Stimulated activated memory B cell treated with anti-CD40 and anti-IgM and Interleukin-4, amounts not matched to agents 10 μg/mL and 1 μg/mL and 100 μg/mL, for 72 hours (primary cell): ENCODE measurements at regions not wholly inside any gene's neighbourhood (a gene's known extent, or its start where the extent isn't known, plus 50 kb on each side); places are given as distances from the start of the nearest gene placed in this dataset.
"Not testable (repeated sequence)": the region's sequence is repeated elsewhere in the genome, so short reads cannot be mapped to it uniquely, and the experiment has no call there.

Experiments used
- ATAC-seq: fragments of 150-1000 bp; cut with Tn5 transposase; 2 replicates; pipeline ENCODE4 v1.10.0; 2021
- H3K27ac Mint-ChIP-seq: one replicate; pipeline ENCODE4 v1.8.0; 2022; ENCODE audit warnings: mild to moderate bottlenecking, mixed read lengths
- H3K27me3 Mint-ChIP-seq: one replicate; pipeline ENCODE4 v1.8.0; 2022; ENCODE audit warnings: mixed read lengths
- H3K36me3 Mint-ChIP-seq: one replicate; pipeline ENCODE4 v1.8.0; 2022; ENCODE audit warnings: mixed read lengths
- H3K4me1 Mint-ChIP-seq: one replicate; pipeline ENCODE4 v1.8.0; 2022; ENCODE audit warnings: mixed read lengths
- H3K4me3 Mint-ChIP-seq: one replicate; pipeline ENCODE4 v1.8.0; 2022; ENCODE audit warnings: mild to moderate bottlenecking, moderate library complexity, mixed read lengths
- H3K9me3 Mint-ChIP-seq: one replicate; pipeline ENCODE4 v1.8.0; 2022; ENCODE audit warnings: mixed read lengths

DNA sequence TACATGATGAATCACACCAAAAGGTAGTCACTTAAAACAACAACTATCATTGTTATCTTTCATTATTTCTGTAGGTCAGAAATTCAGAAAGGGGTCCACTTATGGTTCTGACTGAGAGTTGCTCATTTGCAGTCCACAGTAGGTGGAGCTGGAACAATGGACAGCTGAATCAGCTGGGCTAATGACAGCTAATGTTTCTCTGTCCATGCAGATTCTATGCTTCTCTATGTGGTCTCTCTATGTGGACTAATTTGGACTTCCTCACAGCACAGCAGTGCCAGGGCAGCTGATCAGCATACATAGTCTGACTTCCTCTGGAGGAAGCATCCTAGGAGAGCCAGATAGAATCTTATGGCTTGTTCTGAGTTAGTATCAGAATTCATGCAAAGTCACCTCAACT, 131.7 kb upstream of the INTU start:
- Mint-ChIP-seq H3K4me3 (no peak overlapping the region), H3K27me3 (no peaks in the 10 kb centered on the region), H3K9me3 (peaks cover 2% of the 10 kb centered on the region), H3K4me1 (no peaks in the 10 kb centered on the region), H3K36me3 (no peaks in the 10 kb centered on the region), H3K27ac (no peak overlapping the region)
- no peak for ATAC-seq

DNA sequence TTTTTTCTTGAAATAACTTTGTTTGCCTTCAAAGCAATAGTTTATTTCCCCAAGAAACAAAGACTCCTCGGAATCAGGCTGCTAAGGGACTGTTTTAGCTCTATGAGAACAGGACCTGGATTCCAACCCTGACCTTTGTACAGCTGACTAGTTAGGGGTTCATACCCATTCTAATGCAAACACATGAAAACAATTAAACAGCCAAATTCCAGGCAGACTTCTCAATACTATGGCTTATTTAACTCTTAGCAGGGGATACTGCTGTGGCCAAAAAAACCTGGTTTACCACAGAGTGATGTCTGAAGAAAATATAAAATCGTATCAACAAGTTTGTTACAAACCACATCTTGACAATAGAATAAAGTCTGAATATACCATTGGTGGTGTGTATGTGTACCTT, 129.6 kb upstream of the INTU start:
- Mint-ChIP-seq H3K9me3 (peaks cover under 1% of the 10 kb centered on the region), H3K4me3 (no peak overlapping the region), H3K27me3 (no peaks in the 10 kb centered on the region), H3K4me1 (no peaks in the 10 kb centered on the region), H3K27ac (no peak overlapping the region), H3K36me3 (no peaks in the 10 kb centered on the region)
- no peak for ATAC-seq

GRCh38 chr4:127505203-127505602, 127.6 kb upstream of the INTU start:
- Mint-ChIP-seq H3K4me1 (no peaks in the 10 kb centered on the region), H3K4me3 (no peak overlapping the region), H3K27ac (no peak overlapping the region), H3K36me3 (no peaks in the 10 kb centered on the region), H3K27me3 (no peaks in the 10 kb centered on the region), H3K9me3 (no peaks in the 10 kb centered on the region)
- no peak for ATAC-seq

- Mint-ChIP-seq H3K4me3 (no peak overlapping the region), H3K27me3 (no peaks in the 10 kb centered on the region), H3K4me1 (no peaks in the 10 kb centered on the region), H3K27ac (no peak overlapping the region), H3K9me3 (no peaks in the 10 kb centered on the region), H3K36me3 (no peaks in the 10 kb centered on the region)
- no peak for ATAC-seq
These were observed 126.5 kb upstream of the INTU start for GRCh38 chr4:127506283-127506682.

GRCh38 chr4:127509155-127509554, 123.6 kb upstream of the INTU start:
- Mint-ChIP-seq H3K4me1 (no peaks in the 10 kb centered on the region), H3K27ac (no peak overlapping the region), H3K9me3 (no peaks in the 10 kb centered on the region), H3K36me3 (no peaks in the 10 kb centered on the region), H3K4me3 (no peak overlapping the region), H3K27me3 (no peaks in the 10 kb centered on the region)
- no peak for ATAC-seq

DNA sequence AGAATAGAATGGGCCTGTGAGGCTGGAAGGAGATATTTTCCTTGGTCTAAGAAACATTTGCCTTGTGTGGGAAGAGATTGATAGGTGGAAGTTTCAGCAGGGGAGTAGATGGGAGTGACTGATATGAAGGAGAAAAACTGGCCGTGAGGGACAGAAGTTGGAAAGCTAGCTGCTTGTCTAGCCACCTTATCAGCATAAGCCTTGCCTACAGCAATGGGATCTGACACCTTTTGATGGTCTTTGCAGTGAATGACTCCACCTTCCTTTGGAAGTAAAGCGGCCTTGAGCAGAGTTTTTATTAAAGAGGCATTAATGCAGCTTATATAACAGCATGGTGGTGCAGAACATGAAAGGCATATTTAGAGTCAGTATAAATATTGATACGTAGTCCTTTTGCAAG, 120.1 kb upstream of the INTU start:
- not testable (repeated sequence) for H3K27me3 Mint-ChIP-seq, H3K27ac Mint-ChIP-seq

GRCh38 chr4:127515259-127515658, 117.5 kb upstream of the INTU start:
- not testable (repeated sequence) for H3K9me3 Mint-ChIP-seq, H3K27me3 Mint-ChIP-seq, H3K4me1 Mint-ChIP-seq, H3K36me3 Mint-ChIP-seq, H3K4me3 Mint-ChIP-seq, H3K27ac Mint-ChIP-seq, ATAC-seq

More for the DNA sequence above, 120.1 kb upstream of the INTU start:
- H3K4me1 Mint-ChIP-seq, H3K9me3 Mint-ChIP-seq, ATAC-seq, H3K36me3 Mint-ChIP-seq, H3K4me3 Mint-ChIP-seq: not testable (repeated sequence)

DNA sequence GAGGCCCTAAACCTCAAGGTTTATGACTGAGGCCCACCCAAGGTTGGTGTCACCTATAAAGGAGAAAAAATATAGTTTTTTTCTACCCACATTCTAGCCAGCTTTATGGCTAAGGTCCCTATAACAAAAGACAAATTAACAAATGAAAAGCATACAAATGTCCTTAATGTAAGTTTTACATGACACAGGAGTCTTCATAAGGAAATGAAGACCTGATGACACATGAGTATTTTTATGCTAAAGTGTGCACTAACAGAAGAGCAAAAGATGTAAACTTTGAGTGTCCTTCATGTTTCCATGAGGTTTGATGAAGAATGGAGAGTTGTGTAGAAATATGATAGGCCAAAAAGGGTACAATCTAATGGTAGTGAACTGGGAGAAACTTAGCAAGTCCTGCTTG, 114.7 kb upstream of the INTU start:
- H3K4me1 Mint-ChIP-seq = no peaks in the 10 kb centered on the region
- H3K27me3 Mint-ChIP-seq = no peaks in the 10 kb centered on the region
- H3K9me3 Mint-ChIP-seq = no peaks in the 10 kb centered on the region
- no peaks in the 10 kb centered on the region for H3K36me3 Mint-ChIP-seq
- no peak for ATAC-seq
- no peak overlapping the region for H3K27ac Mint-ChIP-seq
- no peak overlapping the region for H3K4me3 Mint-ChIP-seq

DNA sequence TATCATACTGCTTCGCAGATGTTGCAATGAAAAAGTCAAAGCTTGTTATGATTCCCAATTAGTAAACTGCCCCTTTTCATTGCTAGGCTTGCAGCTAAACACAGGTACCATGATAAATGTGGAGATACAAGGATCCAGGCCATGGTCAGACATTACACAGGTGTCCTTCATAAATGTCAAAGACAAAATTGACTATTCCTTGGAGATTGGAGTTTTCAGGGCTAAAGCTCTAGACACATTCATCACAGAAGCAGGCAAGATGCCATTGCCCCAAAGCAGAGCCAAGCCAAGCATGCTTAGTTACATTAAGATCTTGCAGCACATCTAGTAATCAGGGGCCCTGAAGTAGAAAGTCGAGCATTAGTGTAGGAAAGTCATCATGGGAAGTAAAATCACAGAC, 111.3 kb upstream of the INTU start:
- H3K27me3 Mint-ChIP-seq = no peaks in the 10 kb centered on the region
- no peaks in the 10 kb centered on the region for H3K36me3 Mint-ChIP-seq
- no peak overlapping the region for H3K4me3 Mint-ChIP-seq
- no peaks in the 10 kb centered on the region for H3K4me1 Mint-ChIP-seq
- no peak for ATAC-seq
- H3K27ac Mint-ChIP-seq = no peak overlapping the region
- no peaks in the 10 kb centered on the region for H3K9me3 Mint-ChIP-seq

GRCh38 chr4:127523369-127523768, 109.4 kb upstream of the INTU start:
- no peak for ATAC-seq

DNA sequence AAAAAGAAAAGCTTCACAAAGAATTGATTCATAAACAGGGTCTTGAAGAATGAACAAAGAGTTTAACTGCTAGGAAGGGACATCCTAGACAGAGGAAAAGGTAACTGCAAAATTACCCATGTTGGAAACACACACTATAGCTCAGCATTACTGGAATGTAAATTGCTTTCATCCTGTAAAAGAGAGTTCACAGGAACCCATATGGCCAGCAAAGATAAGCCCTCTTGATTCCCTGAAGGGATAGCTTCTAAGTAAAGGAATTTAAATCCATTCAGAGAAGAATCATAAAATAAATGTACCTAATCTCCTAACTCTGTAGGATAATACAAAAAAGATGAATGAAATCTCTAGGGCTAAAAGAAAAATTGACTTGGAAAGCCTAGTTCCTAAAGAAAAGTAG, 107.1 kb upstream of the INTU start:
- Mint-ChIP-seq H3K4me1 (no peaks in the 10 kb centered on the region), H3K36me3 (no peaks in the 10 kb centered on the region), H3K4me3 (no peak overlapping the region), H3K9me3 (peaks cover 2% of the 10 kb centered on the region), H3K27me3 (no peaks in the 10 kb centered on the region), H3K27ac (no peak overlapping the region)
- ATAC-seq = no peak

More at GRCh38 chr4:127523369-127523768, 109.4 kb upstream of the INTU start:
- Mint-ChIP-seq H3K4me3 (no peak overlapping the region), H3K27ac (no peak overlapping the region), H3K4me1 (no peaks in the 10 kb centered on the region), H3K9me3 (peaks cover 2% of the 10 kb centered on the region), H3K27me3 (no peaks in the 10 kb centered on the region), H3K36me3 (no peaks in the 10 kb centered on the region)

- Mint-ChIP-seq H3K4me1 (no peaks in the 10 kb centered on the region), H3K27me3 (no peaks in the 10 kb centered on the region), H3K9me3 (peaks cover 2% of the 10 kb centered on the region), H3K4me3 (no peak overlapping the region), H3K27ac (no peak overlapping the region), H3K36me3 (no peaks in the 10 kb centered on the region)
- no peak for ATAC-seq
These were observed 104.5 kb upstream of the INTU start for GRCh38 chr4:127528302-127528701.

GRCh38 chr4:127529879-127530278, 102.9 kb upstream of the INTU start:
- not testable (repeated sequence) for H3K4me3 Mint-ChIP-seq, H3K9me3 Mint-ChIP-seq, H3K36me3 Mint-ChIP-seq, ATAC-seq, H3K27ac Mint-ChIP-seq, H3K27me3 Mint-ChIP-seq, H3K4me1 Mint-ChIP-seq

- H3K4me1 Mint-ChIP-seq = no peaks in the 10 kb centered on the region
- H3K9me3 Mint-ChIP-seq = no peaks in the 10 kb centered on the region
- H3K27me3 Mint-ChIP-seq = peaks cover 9% of the 10 kb centered on the region
- no peaks in the 10 kb centered on the region for H3K36me3 Mint-ChIP-seq
- H3K4me3 Mint-ChIP-seq = no peak overlapping the region
- no peak overlapping the region for H3K27ac Mint-ChIP-seq
- no peak for ATAC-seq
These were observed 99.6 kb upstream of the INTU start for GRCh38 chr4:127533028-127533700.

- Mint-ChIP-seq H3K4me1 (no peaks in the 10 kb centered on the region), H3K4me3 (no peak overlapping the region), H3K36me3 (no peaks in the 10 kb centered on the region), H3K27me3 (peaks cover 9% of the 10 kb centered on the region), H3K9me3 (no peaks in the 10 kb centered on the region), H3K27ac (no peak overlapping the region)
- ATAC-seq = no peak
These were observed 98.5 kb upstream of the INTU start for GRCh38 chr4:127534041-127534825.

- H3K27me3 Mint-ChIP-seq = peaks cover 9% of the 10 kb centered on the region
- H3K9me3 Mint-ChIP-seq = no peaks in the 10 kb centered on the region
- no peak overlapping the region for H3K4me3 Mint-ChIP-seq
- no peaks in the 10 kb centered on the region for H3K4me1 Mint-ChIP-seq
- ATAC-seq = no peak
- H3K36me3 Mint-ChIP-seq = no peaks in the 10 kb centered on the region
- H3K27ac Mint-ChIP-seq = no peak overlapping the region
These were observed 94.7 kb upstream of the INTU start for GRCh38 chr4:127538016-127538415.
